ENCODE measurements at regions not wholly inside any gene's neighbourhood (a gene's known extent, or its start where the extent isn't known, plus 50 kb on each side); places are given as distances from the start of the nearest gene placed in this dataset.

DNA sequence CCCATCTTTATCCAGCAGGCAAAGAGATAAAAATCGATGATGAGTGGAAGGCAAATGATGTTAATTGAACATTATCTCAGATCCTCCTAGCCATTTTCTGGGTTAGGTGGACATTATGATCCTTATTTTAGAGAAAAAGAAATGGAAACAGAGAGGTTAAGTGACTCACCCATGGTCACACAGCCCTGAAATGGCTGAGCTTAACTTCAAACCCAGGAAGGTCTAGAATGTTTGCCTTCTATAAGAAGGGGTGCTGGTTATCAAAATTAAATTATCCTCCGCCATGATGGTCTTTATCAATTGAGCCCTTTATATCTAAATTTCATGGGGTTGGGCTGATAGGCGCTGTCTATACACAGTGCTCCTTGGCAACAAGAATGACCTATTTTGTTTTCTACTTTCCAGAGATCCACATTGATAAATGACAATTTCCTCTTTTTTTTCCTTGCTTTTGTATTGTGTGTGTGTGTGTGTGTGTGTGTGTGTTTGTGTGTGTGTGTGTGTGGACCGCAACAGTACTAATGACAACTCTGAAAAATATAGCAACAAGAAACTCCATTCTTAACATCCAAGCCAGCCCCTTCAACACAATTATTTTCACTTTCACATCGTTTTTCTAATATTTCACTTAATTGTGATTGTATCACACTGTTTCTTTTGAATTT is 571.9 kb downstream of the VRK1 start:
- DNase-seq (ENCODE audit: low read depth, low spot score) = no peak
- Histone ChIP-seq H3K9me3 (ENCODE audit: control insufficient read depth, insufficient read depth, low read length) (peaks cover 54% of the 10 kb centered on the region), H3K27me3 (ENCODE audit: control insufficient read depth, insufficient read depth, low read length) (no peaks in the 10 kb centered on the region), H3K4me3 (ENCODE audit: low read depth, low read length) (no peak overlapping the region), H3K27ac (ENCODE audit: low read depth, low read length) (no peak overlapping the region)
- TF ChIP-seq, protein P1, sequence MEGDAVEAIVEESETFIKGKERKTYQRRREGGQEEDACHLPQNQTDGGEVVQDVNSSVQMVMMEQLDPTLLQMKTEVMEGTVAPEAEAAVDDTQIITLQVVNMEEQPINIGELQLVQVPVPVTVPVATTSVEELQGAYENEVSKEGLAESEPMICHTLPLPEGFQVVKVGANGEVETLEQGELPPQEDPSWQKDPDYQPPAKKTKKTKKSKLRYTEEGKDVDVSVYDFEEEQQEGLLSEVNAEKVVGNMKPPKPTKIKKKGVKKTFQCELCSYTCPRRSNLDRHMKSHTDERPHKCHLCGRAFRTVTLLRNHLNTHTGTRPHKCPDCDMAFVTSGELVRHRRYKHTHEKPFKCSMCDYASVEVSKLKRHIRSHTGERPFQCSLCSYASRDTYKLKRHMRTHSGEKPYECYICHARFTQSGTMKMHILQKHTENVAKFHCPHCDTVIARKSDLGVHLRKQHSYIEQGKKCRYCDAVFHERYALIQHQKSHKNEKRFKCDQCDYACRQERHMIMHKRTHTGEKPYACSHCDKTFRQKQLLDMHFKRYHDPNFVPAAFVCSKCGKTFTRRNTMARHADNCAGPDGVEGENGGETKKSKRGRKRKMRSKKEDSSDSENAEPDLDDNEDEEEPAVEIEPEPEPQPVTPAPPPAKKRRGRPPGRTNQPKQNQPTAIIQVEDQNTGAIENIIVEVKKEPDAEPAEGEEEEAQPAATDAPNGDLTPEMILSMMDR (IDR thresholded peaks at IDR 0.05; ENCODE audit: low read depth, low read length) = no peak
- POLR2A ChIA-PET = no interaction called here
- CTCF ChIA-PET = no interaction called here

DNA sequence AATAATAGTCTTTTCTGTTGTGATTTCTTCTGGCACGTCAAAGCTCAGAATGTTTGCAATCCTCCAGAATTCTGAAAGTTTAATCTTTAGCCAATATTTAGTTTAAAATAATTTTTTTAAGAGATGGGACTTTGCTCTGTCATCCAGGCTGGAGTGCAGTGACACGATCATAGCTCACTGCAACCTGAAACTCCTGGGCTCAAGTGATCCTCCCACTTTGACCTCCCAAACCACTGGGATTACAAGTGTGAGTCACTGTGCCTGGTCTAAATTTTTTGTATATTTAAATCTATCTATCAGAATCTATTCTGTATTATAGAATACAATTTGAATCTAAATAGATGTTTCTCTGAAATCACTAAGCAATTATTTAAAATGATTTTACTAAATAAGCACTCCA is 572.7 kb downstream of the VRK1 start:
- no peak overlapping the region for H3K27ac ChIP-seq (ENCODE audit: low read depth, low read length)
- peaks cover 55% of the 10 kb centered on the region for H3K9me3 ChIP-seq (ENCODE audit: control insufficient read depth, insufficient read depth, low read length)
- CTCF ChIA-PET = no interaction called here
- TF ChIP-seq, protein P1 (IDR thresholded peaks at IDR 0.05; ENCODE audit: low read depth, low read length) = no peak
- POLR2A ChIA-PET = no interaction called here
- DNase-seq (ENCODE audit: low read depth, low spot score) = no peak
- no peak overlapping the region for H3K4me3 ChIP-seq (ENCODE audit: low read depth, low read length)
- H3K27me3 ChIP-seq (ENCODE audit: control insufficient read depth, insufficient read depth, low read length) = no peaks in the 10 kb centered on the region

DNA sequence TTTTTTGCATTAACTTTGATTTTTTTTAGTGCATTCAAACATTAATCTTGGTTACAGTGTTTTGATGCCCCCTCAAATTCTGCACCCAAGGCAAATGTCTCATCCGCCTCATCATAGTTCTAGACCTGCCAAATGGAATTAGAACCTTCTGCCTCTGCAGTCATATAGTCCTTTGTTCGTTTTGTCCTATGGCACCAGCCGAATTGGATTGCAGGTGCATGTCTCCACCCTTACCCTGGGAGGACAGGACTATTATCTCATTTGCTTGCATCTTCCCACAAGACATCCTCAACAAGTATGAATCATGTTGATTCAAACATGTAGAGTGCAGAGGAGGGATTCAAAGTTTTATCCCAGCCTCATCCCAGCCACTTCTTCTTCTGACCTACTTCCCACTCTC is 579.1 kb downstream of the VRK1 start:
- CTCF ChIA-PET = no interaction called here

DNA sequence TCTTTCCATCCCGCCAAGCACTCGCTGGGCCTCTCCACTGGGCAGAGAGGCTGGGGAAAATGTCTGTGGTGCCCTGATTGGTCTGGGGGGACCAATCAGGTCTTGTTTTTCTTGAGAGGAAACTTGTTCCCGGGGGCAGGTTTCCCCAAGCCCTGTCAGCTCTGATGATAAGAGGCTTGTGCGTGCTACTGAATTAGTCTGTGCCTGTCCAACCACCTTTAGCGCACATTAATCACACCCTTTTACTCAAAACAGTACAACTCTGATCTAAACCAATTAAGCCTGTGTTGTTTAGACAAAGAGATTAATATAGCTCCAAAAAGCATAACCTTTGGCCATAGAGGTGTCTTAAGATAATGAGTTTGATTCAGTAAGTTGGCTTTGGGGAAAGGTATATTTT is 580.4 kb downstream of the VRK1 start:
- Histone ChIP-seq H3K27me3 (ENCODE audit: control insufficient read depth, insufficient read depth, low read length) (no peaks in the 10 kb centered on the region), H3K9me3 (ENCODE audit: control insufficient read depth, insufficient read depth, low read length) (peaks cover 32% of the 10 kb centered on the region; the same call in 1 of the 2 replicates), H3K27ac (ENCODE audit: low read depth, low read length) (no peak overlapping the region), H3K4me3 (ENCODE audit: low read depth, low read length) (no peak overlapping the region)
- ChIA-PET CTCF (no interaction called here), POLR2A (no interaction called here)
- TF ChIP-seq, protein P1 (IDR thresholded peaks at IDR 0.05; ENCODE audit: low read depth, low read length) = no peak
- DNase-seq (ENCODE audit: low read depth, low spot score) = no peak

More for the DNA sequence above, 579.1 kb downstream of the VRK1 start:
- Histone ChIP-seq H3K4me3 (ENCODE audit: low read depth, low read length) (no peak overlapping the region), H3K9me3 (ENCODE audit: control insufficient read depth, insufficient read depth, low read length) (peaks cover 40% of the 10 kb centered on the region; the same call in 1 of the 2 replicates), H3K27me3 (ENCODE audit: control insufficient read depth, insufficient read depth, low read length) (no peaks in the 10 kb centered on the region), H3K27ac (ENCODE audit: low read depth, low read length) (no peak overlapping the region)
- POLR2A ChIA-PET = no interaction called here
- no peak for DNase-seq (ENCODE audit: low read depth, low spot score)
- TF ChIP-seq, protein P1 (IDR thresholded peaks at IDR 0.05; ENCODE audit: low read depth, low read length) = no peak

DNA sequence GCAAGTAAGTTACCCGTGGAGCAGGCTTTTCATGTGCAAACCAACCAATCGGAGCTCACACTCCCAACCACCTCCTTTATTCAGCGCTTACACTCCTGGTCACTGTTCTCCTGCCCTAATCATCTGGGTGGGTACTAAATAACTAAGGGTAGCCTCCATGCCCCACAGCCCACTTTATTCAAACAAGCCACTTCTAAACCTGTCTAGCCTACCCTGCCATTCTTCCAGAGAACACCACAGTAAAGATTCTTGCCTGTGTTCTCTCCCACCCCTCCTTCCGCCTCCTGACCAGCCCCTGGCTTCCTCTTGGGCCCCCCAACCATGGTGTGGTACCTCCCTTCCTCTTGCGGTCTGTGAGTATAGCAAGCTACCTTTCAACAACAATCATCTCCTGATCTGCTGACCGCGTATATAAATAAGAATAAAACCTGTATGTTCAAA is 581.9 kb downstream of the VRK1 start:
- TF ChIP-seq, protein P1 (IDR thresholded peaks at IDR 0.05; ENCODE audit: low read depth, low read length) = no peak
- CTCF ChIA-PET = no interaction called here

More for the DNA sequence above, 581.9 kb downstream of the VRK1 start:
- Histone ChIP-seq H3K4me3 (ENCODE audit: low read depth, low read length) (no peak overlapping the region), H3K27me3 (ENCODE audit: control insufficient read depth, insufficient read depth, low read length) (no peaks in the 10 kb centered on the region), H3K27ac (ENCODE audit: low read depth, low read length) (no peak overlapping the region), H3K9me3 (ENCODE audit: control insufficient read depth, insufficient read depth, low read length) (peaks cover 29% of the 10 kb centered on the region; the same call in 1 of the 2 replicates)
- DNase-seq (ENCODE audit: low read depth, low spot score) = no peak
- POLR2A ChIA-PET = no interaction called here

Data from AG04450 (cell line).